Nucleus accumbens (tissue), 56 donors: ENCODE measurements at regions not wholly inside any gene's neighbourhood (a gene's known extent, or its start where the extent isn't known, plus 50 kb on each side); places are given as distances from the start of the nearest gene placed in this dataset.

Source experiments
- DNase-seq, 56 donors: peaks; one replicate each; lab custom pipeline; 2025; lab: John Stamatoyannopoulos, UW

DNA sequence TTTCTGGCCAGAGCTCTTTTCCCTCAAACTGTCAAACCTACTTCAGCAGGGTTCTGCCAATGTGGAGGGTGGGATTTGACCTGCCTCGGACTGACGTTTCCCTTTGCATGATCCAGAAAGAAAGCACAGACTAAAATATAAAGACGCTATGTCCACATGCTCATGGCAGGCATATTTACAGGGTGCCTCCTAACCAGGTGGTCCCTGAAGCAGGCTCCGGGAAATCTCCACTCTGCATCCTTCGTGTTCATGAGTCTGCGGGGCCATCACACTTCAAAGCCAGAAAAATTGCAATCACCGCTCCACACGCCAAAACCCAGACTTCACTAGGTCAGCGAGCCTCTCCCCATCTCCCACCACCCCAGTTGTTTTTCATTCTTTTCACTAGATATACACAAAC, 143.3 kb upstream of the IGF1R start:
- no peak for DNase-seq

DNA sequence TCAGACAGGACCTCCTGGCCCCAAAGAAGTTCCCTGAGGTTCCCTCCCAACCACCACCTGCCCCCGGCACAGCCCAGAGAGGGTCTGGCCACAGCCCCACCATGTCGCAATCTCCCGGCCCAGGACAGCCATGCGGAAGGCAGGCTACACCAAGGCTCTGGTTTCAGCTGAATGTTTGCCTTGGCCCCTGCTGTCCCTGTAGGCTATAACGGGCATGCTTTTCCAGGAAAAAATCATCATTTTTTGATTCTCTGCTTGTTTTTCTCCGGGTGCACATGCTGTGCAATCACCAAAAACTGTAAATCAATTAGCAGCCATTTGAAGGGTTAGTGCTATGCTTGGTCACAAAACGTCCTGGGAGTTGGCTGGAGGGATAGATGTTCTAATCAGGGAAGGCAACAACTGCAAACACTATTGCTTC, 142.7 kb upstream of the IGF1R start:
- no peak for DNase-seq

DNA sequence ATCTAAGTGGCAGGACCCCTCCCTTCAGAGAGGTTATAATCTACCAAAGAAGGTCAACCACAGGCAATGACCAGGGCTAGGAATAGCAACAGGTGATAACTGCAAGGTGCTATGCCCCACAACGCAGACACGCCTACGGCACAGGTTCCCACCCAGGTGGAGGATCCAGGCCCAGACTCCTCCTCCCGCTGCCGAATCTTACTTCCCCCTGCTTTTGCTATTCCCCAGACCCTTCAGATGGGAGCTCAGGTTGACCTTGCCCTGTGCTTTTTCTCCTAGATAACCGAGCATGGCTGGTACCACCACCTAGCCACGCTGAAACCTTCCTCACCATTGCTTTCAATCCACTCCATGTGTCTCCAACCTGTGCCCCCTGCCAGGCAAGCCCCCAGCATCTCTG, 142.2 kb upstream of the IGF1R start:
- DNase-seq: no peak

DNA sequence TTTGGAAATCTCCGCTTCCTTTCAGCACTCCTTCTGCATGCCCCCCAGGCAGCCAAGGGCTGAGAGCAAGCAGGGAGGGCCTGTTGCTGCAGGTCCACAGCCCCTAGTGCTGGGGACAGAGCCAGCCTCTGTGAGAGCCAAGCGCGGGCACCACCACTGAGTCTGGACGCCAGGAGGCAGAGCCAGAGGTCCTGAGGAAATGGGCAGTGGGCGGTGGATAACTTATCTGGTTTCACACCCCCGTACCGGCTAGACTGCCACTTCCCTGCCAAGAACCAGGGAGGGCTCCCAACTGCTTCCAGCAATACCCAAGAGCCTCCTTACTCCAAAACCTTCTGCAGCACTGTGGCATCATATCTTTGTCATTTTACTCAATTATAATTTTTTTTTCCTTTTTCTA, 141.6 kb upstream of the IGF1R start:
- DNase-seq: peak in 3 of 56 donors; percentile 10 to 17 (median 13)

DNA sequence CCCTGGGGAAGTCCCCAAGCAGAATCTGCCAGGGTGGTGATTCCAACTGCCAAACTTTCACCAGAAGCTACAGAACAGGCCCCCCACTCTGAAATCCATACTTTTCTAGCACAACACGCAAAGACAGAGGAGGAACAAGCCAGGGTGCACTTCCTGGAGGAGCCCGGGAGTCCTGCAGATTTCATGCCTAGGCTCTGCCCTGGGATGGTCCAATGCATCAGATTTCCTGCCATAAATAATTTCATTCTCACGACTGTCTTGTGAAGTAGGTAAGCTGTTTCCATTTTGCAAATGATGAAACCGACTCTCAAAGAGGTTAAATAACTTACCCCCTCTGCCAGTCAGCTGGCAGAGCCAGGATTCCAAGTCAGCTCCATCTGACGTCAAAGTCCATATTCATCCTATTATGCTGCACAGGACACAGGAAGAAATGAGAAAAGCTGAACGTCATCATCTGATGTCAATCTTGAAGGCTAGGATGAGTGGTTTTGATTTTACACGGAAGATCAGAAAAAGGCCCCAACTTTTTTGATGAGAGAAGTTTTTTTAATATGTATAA, 134.8 kb upstream of the IGF1R start:
- DNase-seq: no peak

DNA sequence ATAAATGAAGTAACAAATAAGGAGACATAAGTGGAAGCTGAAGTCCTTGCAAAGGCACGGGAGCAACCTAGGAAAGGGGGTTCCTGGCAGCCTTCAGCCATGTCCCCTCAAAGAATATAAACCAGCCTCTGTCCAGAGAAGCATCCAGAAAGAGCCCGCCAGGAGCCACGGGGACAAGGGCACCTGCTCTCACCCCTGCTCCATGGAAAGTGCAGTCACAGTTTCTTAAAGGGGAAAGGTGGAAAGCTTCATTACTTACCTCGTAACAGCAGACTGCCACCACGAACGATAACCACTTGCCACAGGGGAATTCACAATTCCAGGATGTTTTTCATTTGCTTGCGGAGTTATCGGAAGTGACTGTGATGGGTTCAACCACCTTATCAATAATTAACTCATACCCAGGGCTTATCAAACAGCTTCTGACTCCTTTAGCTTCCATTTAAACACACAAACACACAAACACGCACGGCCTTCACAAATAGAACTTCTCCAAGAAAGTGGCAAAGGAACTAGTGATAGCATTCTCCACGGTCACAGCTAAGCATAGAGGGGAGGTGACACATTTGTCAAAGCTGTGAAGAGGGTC, 134.2 kb upstream of the IGF1R start:
- no peak for DNase-seq

DNA sequence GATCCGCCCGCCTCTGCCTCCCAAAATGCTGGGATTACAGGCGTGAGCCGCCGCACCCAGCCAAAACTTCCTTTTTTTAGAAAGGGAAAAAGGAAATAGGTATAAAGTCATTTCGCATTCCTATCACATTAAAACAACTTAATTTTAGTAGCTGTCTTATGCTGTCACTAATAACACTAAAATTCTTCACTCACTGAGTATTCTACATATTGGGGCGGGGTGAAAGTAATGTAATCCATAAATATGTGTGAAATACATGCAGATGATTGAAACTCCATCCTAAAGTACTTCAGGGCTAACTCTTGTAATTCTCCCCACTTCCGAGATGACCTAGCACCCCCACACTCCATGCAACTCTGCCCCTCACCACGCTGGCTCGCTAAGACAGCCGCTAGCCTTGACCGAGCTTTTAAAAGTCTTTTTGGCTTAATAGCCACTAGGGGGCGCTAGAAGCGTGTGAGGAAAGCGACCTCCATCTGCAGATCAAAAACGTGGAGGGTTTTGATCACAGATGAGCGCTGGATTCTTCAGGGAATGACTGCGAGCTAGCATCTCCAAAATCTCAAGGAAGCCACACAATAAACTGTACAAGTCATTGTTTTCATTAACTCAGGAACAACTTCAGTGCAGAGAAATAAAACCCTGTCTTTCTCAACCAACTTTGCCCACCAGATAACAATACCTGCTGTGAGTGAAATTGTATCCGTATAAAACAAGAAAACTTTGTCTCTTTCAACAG, 129.3 kb upstream of the IGF1R start:
- DNase-seq: peak in 45 of 56 donors; percentile 2 to 73 (median 30)

DNA sequence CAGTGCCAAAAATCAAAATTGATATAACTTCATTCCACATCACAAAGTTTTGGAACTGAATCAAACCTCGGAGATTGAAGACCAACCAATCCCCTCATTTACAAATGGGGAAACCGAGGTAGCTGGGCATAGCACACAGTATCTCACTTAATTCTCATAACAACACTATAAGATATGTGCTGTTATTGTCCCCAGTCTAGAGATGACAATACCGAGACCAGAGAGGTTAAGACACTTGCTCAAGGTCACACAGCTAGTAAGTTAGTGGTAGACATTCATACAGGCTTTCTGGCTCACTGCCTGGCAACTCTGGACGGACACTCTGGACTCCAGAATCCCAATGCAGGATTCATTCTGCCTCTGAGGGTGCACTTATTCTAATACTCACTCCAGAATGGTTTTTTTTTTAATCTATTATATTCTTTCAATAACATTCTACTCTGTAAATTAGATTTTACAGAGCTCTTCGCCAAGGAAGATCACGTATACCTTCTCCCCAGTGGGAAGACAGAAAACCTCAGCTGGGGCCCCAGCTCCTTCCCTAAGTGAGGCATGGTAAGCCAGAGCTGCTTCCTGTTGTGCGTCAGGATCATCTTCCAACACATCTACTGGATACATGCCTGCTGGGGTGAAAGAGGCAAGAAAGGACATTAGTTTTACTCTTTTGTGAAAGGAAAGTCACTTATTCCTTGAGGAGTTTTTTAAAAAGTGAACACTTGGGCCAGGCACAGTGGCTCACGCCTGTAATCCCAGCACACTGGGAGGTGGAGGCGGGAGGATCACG, 128.4 kb upstream of the IGF1R start:
- DNase-seq: no peak

DNA sequence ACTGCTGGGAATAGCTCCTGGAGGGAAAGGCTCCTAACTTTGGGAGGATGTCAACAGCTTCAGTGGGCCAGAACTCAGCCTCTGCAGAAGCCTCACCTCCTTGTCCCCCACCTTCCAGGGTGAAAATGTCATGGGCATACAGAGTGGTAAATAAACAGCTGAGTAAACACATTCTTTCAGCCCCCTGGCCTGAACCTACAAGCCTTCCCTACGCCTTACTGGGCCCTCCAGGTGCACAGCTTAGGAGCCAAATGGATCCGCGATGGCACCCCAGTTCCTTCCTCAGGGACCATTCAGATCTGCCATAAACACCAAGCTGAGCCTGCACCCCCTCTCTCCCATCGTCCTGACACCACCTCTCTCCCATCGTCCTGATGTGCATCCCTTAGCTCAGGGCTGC, 126.2 kb upstream of the IGF1R start:
- DNase-seq: no peak

DNA sequence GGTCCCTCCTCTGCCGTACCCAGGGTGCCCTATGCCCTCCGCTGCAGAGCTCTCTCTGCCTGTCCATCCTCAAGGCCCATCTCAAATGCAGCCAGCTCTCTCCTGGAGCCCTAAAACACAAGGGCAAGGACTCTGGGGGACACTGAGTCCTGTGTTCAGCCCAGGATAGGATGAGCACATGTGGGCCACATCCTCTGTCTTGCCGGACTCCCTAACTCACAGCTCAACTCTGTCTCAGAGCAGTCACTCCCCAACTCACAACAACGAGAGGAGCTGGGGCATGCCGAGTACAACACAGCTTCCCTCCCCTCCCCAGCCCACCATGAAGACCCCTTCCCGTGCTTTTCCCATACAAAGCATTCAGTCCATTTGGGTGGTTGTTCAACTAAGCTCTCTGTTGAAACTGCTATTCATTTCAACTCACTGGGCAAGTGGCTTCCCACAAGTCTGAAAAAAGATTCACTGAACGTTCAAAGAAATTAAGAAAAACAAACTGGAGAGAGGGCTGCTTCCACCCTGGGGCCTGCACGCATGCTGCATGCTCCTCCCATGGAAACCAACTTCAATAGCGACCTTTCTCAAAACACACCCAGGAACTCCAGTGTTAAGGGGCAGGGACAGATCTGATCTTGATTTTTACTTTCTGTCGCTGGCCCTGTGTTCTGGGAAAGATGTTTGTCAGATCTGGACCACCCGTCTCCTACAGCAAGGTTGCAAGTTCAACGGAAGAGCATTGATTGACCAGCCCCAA, 124.3 kb upstream of the IGF1R start:
- DNase-seq: no peak

DNA sequence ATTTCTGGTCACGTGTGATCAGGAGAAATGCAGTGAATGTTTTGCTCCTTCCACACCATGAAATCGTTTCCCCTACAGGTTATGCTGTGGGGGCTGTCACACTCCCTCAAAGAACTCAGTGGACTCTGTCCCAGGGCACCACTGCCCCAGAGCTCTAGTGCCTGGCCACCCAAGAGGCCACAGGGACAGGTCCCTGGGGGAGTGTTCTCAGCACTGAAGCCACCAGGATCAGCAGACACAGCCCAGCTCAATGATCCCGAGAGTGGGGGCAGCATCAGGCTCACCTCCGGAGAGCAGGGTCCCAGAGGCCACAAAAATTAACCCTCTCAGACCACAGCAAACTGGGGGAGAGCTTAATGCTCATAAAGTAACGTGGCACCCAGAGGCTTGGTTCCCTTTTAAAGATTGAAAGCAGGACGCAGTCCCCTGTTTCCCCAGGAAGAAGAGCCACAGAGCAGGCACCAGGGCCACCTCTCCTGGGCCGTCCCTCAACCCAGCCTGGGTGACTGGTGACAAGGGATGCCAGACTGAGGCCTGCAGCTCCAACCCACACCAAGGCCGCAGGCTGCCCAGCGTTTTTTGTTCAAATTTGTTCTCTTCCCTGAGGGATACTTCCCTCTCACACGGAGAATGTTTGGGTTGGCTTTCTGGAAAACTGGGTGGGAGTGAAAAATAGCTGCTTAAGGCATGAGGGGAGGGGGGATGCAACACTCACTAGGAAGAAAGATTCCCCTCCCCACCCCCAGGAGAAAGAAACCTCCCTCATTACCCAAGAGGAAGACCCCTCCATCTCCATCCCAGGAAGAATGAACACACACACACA, 123.3 kb upstream of the IGF1R start:
- no peak for DNase-seq

DNA sequence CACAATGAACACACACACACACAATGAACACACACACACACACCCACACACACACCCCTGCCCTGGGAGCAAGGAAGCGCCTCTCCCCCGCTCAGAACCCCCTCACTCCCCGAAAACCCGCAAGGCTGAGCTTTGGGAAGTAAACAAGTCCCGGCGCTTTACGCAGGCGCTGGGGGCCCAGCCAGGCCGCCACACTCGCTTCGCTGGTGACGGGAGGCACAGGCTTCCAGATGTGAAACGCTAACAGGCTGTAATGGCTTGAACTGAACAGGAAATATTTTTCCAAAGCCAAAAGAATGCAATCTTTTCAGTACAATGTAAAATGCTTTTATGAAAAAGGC, 122.7 kb upstream of the IGF1R start:
- DNase-seq: no peak

DNA sequence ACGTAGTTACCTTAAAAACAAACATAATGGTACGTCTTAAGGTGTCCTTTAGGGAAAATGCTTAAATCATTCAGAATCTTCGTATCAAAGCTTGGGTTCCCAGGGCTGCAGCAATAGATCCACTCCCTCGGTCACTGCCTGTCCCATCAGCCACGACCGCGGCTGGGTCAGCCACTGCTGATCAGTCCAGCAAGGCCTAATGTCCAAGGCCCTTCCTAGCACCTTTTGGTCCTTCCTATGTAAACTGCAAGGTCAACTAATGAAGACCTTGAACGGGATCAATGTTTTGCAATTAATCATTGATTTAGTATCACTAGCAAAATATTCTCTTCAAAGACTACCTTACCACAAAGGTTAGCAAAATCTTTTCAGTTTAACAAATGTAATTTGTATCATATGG, 122.2 kb upstream of the IGF1R start:
- DNase-seq: no peak

DNA sequence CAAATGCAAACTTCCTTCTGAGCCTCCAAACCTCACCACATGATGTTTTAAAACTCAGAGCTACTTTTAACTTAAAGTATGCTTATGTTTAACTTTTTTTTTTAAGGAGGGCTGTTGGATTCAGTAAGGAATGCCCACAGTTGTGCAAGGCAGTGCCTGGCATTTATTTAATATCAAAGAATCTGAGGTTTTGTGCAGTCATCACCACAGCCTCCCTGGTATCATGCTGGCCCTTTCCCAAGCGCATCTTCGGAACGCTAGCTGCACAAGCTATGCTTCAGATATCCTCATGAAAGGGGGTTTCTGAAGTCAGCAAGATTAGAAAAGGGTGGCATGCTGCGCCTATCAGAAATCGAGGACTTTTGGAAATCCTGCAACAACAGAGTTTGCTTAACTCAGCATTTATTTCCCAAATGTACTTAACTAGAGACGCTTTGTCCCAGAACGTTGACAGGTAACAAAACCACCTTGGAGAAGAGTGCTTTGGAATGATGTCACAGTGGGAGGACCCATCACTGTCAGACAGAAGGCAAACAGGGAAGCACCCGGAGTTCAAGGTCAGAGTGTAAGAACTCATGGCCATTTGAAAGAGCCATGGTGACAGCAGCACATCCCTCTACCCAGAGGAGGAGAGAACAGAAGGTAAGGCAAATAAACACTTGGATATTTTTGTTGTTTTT, 120.2 kb upstream of the IGF1R start:
- peak in 1 of 56 donors; percentile 7 for DNase-seq

DNA sequence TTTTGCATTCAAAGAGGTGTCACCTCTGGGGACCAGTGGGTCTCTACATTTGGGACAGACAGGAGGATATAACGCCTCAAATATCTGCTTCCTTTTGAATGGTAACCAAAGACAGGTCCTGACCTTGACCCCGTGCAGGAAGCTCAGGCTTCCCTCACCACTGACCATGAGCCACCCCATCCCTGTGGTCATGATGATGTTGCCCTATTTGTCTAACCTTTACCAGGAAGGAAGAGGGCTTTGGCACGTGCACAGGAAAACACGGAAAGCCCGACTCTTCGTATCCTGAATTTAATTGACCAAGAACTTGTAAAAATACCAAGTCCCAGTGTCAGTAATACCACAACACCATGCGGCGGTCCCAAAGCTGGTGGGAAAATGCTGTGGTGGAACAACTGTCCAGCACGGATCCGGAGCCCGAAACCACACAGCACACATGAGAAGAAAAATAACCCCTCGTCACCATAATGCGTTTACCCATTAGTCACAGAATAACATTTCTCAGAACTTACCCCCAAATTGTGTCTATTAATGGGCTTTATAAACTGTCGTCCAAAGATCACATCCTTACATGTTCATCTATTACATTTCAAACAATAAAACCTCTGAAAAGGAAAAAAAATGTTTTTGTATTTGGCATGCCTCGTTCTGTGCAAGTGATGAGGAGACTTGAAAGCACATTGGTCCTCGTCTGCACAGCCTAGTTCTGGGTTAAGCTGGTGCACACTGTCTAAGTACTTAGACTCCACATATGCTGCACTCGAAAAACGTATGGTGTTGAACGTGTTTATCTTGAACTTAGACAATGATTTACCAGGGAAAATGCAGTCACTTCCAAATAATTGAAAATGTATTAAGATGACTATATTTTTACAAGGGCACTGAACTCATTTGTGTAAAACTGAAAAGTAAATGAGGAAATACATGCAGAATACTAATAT, 118.9 kb upstream of the IGF1R start:
- DNase-seq: no peak

DNA sequence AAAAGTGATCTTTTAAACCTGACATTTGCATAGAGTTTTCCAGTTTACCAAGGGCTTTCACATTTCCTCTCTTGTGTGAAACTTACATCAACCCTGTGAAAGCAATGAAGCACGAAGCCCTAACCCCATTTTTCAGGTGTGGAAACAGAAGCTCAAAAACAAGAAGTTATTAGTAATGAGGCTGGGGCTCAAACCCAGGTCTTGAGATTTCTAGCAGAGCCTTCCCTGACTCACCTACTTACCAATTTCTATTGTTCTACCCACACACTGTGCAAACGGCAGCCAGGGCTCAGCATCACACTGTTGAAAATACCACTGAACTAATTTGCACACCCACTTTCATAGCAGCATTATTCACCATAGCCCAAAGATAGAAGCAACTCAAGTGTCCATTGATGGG, 117.8 kb upstream of the IGF1R start:
- peak in 16 of 56 donors; percentile 7 to 59 (median 22) for DNase-seq

DNA sequence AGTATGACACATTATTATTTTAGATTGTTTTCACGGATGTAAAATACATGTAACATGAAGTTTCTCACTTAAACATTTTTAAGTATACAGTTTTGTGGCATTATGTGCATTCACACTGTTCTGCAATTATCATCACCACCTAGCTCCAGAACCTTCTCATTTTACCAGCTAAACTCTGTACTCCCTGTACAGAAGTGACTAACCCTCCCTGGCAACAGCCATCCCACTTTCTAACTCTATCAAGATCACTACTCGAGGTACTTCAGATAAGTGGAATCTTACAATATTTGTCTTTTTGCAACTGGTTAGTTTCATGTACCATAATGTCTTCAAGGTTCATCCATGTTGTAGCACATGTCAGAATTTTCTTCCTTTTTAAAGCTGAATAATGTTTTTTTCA, 116.3 kb upstream of the IGF1R start:
- DNase-seq: peak in 3 of 56 donors; percentile 5 to 33 (median 16)

DNA sequence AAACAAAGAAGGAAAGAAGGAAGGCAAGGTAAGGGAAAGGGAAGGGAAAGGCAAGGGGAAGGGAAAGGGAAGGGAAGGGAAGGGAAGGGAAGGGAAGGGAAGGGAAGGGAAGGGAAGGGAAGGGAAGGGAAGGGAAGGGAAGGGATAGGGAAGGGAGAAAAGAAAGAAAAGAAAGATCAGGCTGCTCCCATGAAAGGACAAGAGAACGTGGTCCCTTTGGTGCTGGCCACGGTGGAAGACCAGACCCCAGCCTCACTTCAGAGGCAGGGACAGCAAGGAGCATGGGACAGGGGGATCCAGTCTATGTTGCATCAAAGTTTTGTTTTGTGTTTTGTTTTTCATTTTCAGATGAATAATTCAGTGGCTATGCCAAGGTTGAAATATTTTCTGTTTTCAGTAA, 111.4 kb upstream of the IGF1R start:
- no peak for DNase-seq
